Esophagus muscularis mucosa (tissue), 4 donors: ENCODE measurements at regions not wholly inside any gene's neighbourhood (a gene's known extent, or its start where the extent isn't known, plus 50 kb on each side); places are given as distances from the start of the nearest gene placed in this dataset.

Experiments
- DNase-seq: peaks from one replicate; pipeline ENCODE4 v3.0.0-alpha.2; 2017; ENCODE audit errors: extremely low spot score
- H3K27ac ChIP-seq, 4 donors: fragments of 200-600 bp; sonication (generic); replicated peaks in 1 of 4; 1 replicate in 3 of 4; 2 replicates in 1 of 4; pipeline ENCODE4 v1.5.1; 2016 to 2019; ENCODE audit warnings: mild to moderate bottlenecking in 1 of 4
- H3K27me3 ChIP-seq, 4 donors: fragments of 200-600 bp; sonication (generic); one replicate each; pipeline versions ENCODE4 v1.5.1 to v1.6.0; 2016 to 2019
- H3K36me3 ChIP-seq, 4 donors: fragments of 200-600 bp; sonication (generic); one replicate each; pipeline ENCODE4 v1.5.1; 2016 to 2019
- H3K4me1 ChIP-seq, 4 donors: fragments of 200-600 bp; sonication (generic); one replicate each; pipeline ENCODE4 v1.5.1; 2016 to 2019
- H3K4me3 ChIP-seq, 4 donors: fragments of 200-600 bp; sonication (generic); 1 replicate in 2 of 4; 2 replicates in 2 of 4; pipeline ENCODE4 v1.5.1; 2016 to 2019; ENCODE audit warnings: mild to moderate bottlenecking in 4 of 4, moderate library complexity in 1 of 4
- H3K9me3 ChIP-seq, 4 donors: fragments of 200-600 bp; sonication (generic); 1 replicate in 3 of 4; 2 replicates in 1 of 4; pipeline ENCODE4 v1.5.1; 2016 to 2019
- EP300 ChIP-seq: sonication (generic); formaldehyde crosslinking; IDR thresholded peaks from one replicate; pipeline ENCODE4 v1.6.1; 2017; ENCODE audit warnings: antibody characterized with exemption
- POLR2A ChIP-seq: fragments of 450-650 bp; IDR thresholded peaks from one replicate; pipeline ENCODE4 v1.6.1; 2017; ENCODE audit warnings: antibody characterized with exemption, moderate library complexity, mild to moderate bottlenecking, low read depth
- POLR2AphosphoS5 ChIP-seq, 2 donors: sonication (generic); formaldehyde crosslinking; IDR thresholded peaks; one replicate each; pipeline ENCODE4 v1.6.1; 2017; ENCODE audit warnings: antibody characterized with exemption in 2 of 2
- WGBS: methylation state at CpG from one replicate; pipeline ENCODE4 v1.1.5; 2018; 5-methylcytosine and 5-hydroxymethylcytosine counted together
- intact Hi-C: fragments of 100-400 bp; cut with DNase I; formaldehyde crosslinking; loops from one replicate; pipeline ENCODE4 v1.15.1; 2023
- TF ChIP-seq, protein P1 (sequence below), 3 experiments: fragments of 200-600 bp in 2 of 3; fragments of 450-650 bp in 1 of 3; sonication (generic) in 2 of 3; IDR thresholded peaks; one replicate each; pipeline ENCODE4 v1.5.1; 2017 to 2019; ENCODE audit warnings: antibody characterized with exemption in 3 of 3, mild to moderate bottlenecking in 2 of 3, moderate library complexity in 1 of 3

DNA sequence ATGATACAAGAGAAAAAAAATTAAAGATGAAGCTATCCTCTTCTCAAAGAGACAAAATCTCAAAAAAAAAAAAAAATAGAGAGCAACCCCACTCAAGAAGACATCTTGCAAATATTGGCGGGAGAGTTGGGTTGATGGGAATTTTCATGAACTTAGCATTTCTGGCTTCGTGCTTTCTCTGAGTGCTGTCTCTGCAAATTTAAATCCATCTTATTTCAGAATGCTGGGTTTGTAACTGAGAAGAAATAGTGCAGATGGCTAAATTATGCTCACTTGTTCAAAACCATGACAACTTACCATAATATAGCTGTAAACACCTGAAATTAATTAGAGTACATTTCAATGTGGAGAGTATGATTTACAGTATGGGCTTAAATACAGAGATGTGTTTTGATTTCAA, 484.8 kb upstream of the CELF2 start:
- peaks cover 0 to 9% (median 3%) of the 10 kb centered on the region in 4 donors for H3K4me1 ChIP-seq
- no peak for DNase-seq
- H3K36me3 ChIP-seq = no peaks in the 10 kb centered on the region
- H3K4me3 ChIP-seq = no peak overlapping the region
- no peaks in the 10 kb centered on the region for H3K9me3 ChIP-seq
- no peak overlapping the region for H3K27ac ChIP-seq
- 61% methylated on average over 2 of the region's 2 CpGs for WGBS
- TF ChIP-seq POLR2AphosphoS5 (IDR thresholded peaks at IDR 0.05) (no peak), EP300 (no peak), POLR2A (no peak)
- TF ChIP-seq, protein P1, sequence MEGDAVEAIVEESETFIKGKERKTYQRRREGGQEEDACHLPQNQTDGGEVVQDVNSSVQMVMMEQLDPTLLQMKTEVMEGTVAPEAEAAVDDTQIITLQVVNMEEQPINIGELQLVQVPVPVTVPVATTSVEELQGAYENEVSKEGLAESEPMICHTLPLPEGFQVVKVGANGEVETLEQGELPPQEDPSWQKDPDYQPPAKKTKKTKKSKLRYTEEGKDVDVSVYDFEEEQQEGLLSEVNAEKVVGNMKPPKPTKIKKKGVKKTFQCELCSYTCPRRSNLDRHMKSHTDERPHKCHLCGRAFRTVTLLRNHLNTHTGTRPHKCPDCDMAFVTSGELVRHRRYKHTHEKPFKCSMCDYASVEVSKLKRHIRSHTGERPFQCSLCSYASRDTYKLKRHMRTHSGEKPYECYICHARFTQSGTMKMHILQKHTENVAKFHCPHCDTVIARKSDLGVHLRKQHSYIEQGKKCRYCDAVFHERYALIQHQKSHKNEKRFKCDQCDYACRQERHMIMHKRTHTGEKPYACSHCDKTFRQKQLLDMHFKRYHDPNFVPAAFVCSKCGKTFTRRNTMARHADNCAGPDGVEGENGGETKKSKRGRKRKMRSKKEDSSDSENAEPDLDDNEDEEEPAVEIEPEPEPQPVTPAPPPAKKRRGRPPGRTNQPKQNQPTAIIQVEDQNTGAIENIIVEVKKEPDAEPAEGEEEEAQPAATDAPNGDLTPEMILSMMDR (IDR thresholded peaks at IDR 0.05) = no peak
- intact Hi-C loops = no loop called here
- no peaks in the 10 kb centered on the region for H3K27me3 ChIP-seq

DNA sequence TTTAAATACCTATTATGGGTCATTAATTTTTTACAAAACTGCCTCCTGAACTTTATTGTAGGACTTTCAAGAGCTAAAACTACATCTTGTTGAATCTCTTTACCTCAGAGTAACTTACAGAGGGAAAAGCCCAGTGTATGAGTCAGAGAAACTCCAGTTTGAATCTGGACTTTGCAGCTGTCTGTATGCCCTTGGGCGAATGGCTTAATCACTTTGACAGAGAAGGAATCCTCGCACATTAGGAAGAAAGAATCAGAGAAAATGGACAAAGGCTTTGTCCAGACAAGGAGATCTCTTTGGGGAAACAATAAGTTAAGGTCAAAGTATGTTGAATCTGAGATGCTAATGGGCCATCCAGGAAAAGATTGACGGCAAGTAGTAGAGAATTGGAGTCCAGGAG, 484.2 kb upstream of the CELF2 start:
- H3K4me1 ChIP-seq = peaks cover 0 to 9% (median 3%) of the 10 kb centered on the region in 4 donors
- no peak overlapping the region for H3K27ac ChIP-seq
- TF ChIP-seq POLR2AphosphoS5 (IDR thresholded peaks at IDR 0.05) (no peak), EP300 (no peak), POLR2A (no peak)
- TF ChIP-seq, protein P1 (IDR thresholded peaks at IDR 0.05) = no peak
- no peaks in the 10 kb centered on the region for H3K36me3 ChIP-seq
- intact Hi-C loops = no loop called here
- DNase-seq = no peak
- WGBS = 84% methylated on average over 3 of the region's 3 CpGs
- H3K27me3 ChIP-seq = no peaks in the 10 kb centered on the region
- no peaks in the 10 kb centered on the region for H3K9me3 ChIP-seq
- H3K4me3 ChIP-seq = no peak overlapping the region

DNA sequence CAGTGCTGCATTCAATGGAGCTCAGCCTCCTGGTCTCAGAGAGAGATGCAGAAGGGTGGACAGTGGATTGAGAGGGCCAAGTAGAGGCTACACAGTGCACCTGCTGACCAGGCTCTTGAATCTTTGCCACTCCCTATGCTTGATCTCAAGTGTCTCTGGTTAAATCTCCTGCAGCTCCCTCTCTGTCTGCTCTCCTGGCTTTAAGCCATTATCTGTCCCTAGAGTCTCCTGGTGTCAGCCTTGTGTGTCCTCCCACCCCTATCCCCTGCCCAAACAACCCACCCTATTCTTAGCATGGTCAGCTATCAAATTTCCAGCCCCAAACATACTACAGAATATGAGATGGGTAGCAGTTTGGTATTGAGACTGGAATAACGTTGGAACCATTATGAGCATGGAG, 479.3 kb upstream of the CELF2 start:
- H3K9me3 ChIP-seq = no peaks in the 10 kb centered on the region
- intact Hi-C loops = no loop called here
- H3K27ac ChIP-seq = no peak overlapping the region
- no peaks in the 10 kb centered on the region for H3K36me3 ChIP-seq
- WGBS = 80% methylated on average over 1 of the region's 1 CpG
- TF ChIP-seq, protein P1 (IDR thresholded peaks at IDR 0.05) = no peak
- no peak for TF ChIP-seq POLR2A
- TF ChIP-seq EP300 = no peak
- TF ChIP-seq POLR2AphosphoS5 (IDR thresholded peaks at IDR 0.05) = no peak
- peaks cover 0 to 4% (median 0%) of the 10 kb centered on the region in 4 donors for H3K4me1 ChIP-seq
- no peak for DNase-seq
- no peaks in the 10 kb centered on the region for H3K27me3 ChIP-seq
- H3K4me3 ChIP-seq = no peak overlapping the region

DNA sequence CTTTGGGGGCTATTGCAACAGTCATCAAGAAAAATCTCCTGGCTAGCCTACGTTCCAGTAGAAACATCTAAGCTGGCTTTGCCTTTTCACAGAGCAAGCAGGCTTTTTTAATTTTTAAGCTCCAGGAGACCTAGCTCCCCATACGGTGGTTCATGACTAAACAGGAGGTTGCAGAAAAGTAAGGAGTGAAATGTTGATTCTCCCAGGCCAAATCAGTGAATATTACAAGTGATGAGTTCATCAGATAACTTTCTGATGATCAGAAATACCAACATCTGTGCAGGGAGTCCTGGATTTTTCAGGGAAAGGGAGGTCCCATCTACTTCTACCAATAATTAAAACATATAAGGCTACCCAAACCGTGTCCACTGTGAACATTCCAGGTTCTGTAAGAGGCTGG, 477.3 kb upstream of the CELF2 start:
- no peak for TF ChIP-seq EP300
- intact Hi-C loops = no loop called here
- H3K27me3 ChIP-seq = no peaks in the 10 kb centered on the region
- no peak overlapping the region for H3K4me3 ChIP-seq
- H3K4me1 ChIP-seq = peaks cover 0 to 4% (median 0%) of the 10 kb centered on the region in 4 donors
- WGBS = 66% methylated on average over 3 of the region's 3 CpGs
- no peaks in the 10 kb centered on the region for H3K9me3 ChIP-seq
- no peak overlapping the region for H3K27ac ChIP-seq
- DNase-seq = no peak
- H3K36me3 ChIP-seq = no peaks in the 10 kb centered on the region

DNA sequence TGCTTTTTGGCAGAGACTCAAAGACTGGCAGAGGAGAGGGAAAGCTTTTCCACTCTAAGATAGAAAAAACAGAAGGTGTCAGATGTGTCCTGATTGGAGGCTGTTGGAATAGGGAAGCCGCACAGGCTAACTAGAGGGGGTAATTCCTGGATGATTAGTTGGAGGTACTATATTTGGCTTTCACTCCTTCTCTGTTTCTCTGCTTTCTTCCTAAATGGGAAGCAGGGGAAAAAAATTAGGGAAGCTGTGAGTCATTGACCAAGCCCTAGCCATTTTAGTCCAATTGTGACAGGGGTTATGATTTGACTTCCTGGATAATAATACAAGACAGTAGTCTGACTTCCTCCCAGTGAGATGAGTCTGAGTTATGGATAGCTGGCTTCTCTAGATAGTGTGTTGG, 475.2 kb upstream of the CELF2 start:
- H3K36me3 ChIP-seq = no peaks in the 10 kb centered on the region
- WGBS = 58% methylated on average over 1 of the region's 1 CpG
- DNase-seq = no peak
- peaks cover 0 to 4% (median 0%) of the 10 kb centered on the region in 4 donors for H3K4me1 ChIP-seq
- H3K4me3 ChIP-seq = no peak overlapping the region
- no peaks in the 10 kb centered on the region for H3K27me3 ChIP-seq
- intact Hi-C loops = no loop called here
- TF ChIP-seq, protein P1 (IDR thresholded peaks at IDR 0.05) = no peak
- TF ChIP-seq POLR2A = no peak
- no peak for TF ChIP-seq POLR2AphosphoS5 (IDR thresholded peaks at IDR 0.05)
- TF ChIP-seq EP300 = no peak
- H3K9me3 ChIP-seq = no peaks in the 10 kb centered on the region
- H3K27ac ChIP-seq = no peak overlapping the region
